ENCODE measurements at regions not wholly inside any gene's neighbourhood (a gene's known extent, or its start where the extent isn't known, plus 50 kb on each side); places are given as distances from the start of the nearest gene placed in this dataset.

DNA sequence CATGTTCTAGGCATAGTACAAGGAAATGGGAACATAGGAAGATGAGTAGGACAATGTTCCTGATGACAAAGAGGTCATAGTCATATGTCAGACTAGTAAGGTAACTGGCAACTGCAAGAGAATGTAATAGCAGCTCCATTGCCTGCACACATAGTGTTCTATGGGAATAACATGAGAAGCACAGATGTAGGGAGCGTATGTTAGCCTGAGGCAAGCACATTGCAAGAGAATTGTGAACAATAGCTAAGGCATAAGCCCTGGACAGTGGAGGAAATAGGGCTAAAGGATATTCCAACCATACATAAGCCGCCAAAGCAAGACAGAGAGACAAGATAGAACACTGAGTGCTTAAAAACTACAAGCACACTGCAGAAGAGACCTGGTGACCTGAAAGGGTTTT lies 1017.0 kb upstream of the TENM4 start:
- no peak for DNase-seq

- no peak for DNase-seq
Observed at GRCh38 chr11:80455818-80456217, 1015.0 kb upstream of the TENM4 start.

- no peak for DNase-seq
Observed at GRCh38 chr11:80451105-80451504, 1010.3 kb upstream of the TENM4 start.

DNA sequence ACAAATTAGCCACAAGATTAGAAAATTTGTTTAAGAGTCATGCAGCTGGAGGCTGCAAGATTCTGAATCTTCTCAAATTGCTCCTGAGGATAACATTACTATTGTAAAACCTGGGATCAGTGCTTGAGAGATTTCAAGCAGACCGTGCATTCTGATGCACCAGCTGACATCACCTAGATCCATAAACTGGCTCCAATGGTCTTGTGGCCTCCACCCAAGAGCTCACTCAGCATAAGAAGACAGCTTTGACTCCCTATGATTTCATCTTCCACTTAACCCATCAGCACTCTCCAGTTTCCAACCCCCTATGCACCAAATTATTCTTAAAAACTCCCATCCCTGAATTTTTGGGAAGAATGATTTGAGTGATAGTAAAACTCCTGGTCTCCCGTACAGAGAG lies 1007.9 kb upstream of the TENM4 start:
- no peak for DNase-seq

DNA sequence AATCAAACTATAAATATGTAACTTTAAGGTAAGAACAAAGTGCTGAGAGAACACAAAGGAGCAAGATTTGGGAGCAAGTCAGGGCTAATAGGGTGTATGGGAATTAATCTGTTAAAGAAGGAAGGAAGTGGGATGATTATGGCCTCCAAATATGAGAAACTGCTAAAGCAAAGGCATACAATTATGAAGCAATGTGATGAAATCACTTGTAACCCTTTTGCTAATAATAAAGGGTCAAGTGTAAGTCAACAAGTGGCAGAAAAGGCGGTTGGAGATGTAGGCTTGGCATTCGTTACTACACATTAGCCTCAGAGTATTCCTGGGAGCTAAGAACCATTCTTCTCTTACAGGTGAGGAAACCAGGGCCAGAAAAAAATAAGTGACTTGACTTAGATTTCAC lies 1002.3 kb upstream of the TENM4 start:
- DNase-seq: no peak

DNA sequence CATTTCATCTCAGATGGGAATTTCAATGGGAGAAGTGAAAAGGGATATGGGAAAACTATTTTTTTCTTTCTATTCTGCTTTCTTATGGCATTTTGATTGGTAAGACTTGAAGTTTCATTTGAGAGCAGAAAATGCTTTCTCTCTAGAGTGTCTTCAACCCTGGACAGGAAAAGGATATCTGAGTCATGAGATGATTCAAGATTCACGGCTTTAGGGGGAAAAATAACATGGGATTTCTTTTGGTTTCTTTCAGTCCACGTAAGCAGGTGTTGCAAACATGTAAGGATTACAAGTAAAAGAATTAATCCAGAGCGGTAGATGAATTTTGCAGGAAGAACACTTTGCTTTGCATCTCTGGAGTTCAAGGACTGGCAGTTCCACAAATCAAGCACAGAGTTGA lies 1001.0 kb upstream of the TENM4 start:
- DNase-seq: no peak

DNA sequence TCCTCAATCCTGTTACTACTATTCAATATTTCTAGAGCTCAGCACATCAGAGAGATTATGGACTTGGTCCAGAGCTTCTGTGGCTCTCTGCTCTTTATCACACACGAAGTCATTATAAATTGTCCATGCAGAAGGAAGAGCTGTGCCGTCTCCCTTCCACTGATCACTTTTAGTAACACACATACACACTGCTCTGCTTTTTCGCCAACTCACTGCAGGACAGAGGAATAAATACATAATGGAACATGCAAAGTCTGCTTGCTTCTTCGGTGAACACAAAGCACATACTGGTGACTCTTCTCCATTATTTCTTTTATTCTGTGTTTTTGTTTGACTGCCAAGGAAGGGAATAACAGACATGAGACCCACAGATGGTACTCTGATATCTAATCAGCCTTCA lies 1000.0 kb upstream of the TENM4 start:
- DNase-seq: no peak

DNA sequence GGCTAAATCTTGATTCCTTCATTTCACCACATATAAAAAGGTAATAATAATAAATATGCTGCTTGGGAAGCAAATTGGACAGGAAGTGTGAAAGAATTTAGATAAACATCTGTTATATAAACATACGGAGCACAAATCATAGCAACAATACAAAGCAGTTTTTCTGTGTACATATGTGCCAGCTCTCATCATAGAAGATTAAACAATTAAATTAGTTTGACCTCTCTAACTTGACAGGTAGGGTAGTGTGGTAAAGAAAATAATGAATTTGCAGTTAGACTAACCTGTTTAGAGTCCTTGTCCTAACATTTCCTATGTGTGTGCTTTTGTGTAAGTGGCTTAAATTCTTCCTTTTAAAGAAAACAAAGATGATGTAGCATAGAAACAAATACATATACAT lies 995.7 kb upstream of the TENM4 start:
- DNase-seq: no peak

- DNase-seq: no peak
Observed at GRCh38 chr11:80435345-80435744, 994.5 kb upstream of the TENM4 start.

- no peak for DNase-seq
Observed at GRCh38 chr11:80432057-80432456, 991.2 kb upstream of the TENM4 start.

DNA sequence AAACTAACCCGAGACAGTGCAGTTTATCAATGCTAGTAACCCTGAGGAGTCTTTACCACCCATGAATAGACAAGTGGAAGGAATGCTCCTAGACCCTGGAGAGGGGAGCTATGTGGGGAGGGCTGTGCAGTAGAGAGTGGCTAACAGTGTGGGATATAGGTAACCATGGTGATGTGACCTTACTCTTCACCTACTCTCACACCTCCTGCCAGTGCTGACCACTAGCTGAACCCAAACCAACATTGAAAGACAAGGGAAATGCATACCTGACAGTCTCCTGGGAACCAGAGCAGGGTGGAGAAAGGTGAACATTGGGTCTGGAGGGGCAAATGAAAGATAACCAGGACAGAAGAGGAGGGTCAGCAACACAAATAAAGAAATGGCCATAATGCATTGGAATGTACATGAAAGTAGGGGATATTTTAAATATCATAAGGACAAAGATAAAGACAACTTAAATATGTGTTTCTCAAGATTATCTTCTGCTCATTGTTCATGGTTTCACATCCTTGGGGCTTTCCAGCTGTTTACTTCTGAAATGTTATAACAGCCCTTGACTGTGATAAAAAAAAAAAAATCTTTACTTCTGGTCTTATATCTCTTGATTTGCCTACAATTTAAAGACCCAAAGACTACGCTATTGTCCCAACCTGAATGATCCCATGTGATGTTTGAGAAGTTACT lies 983.3 kb upstream of the TENM4 start:
- no peak for DNase-seq

DNA sequence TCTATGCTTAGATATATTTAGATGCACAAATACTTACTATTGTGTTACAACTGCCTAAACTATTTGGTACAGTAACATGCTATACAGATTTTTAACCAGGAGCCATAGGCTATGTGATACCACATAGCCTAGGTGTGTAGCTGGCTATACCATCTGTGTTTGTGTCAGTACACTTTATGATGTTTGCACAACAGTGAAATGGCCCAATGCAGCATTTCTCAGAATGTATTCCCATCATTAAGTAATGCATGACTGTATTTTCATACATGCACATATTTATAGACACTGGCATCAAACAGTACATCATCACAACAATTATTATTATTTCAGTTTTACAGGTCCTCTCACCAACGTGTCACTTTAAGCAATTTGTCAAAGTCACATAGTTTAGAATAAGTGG lies 979.5 kb upstream of the TENM4 start:
- DNase-seq: no peak

GRCh38 chr11:80417681-80418080 lies 976.9 kb upstream of the TENM4 start:
- DNase-seq: no peak

DNA sequence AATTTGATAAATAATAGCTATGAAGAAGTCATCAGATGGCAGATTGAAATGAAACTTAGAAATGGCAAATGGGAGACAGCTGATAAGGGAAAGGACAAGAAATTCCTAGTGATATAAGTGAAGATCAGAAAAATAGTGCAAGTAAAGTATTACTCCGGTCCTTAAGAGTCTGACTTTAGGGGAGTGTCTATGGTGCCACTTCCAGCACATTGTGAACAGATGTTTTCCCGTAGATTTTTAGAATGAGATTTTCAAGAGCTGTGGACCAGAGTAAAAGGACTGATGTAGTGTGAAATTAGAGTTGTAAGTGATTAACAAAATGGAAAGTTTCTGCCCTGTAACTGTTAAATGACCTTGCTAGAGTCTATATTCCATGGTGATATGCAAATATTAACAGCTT lies 974.8 kb upstream of the TENM4 start:
- DNase-seq: no peak

DNA sequence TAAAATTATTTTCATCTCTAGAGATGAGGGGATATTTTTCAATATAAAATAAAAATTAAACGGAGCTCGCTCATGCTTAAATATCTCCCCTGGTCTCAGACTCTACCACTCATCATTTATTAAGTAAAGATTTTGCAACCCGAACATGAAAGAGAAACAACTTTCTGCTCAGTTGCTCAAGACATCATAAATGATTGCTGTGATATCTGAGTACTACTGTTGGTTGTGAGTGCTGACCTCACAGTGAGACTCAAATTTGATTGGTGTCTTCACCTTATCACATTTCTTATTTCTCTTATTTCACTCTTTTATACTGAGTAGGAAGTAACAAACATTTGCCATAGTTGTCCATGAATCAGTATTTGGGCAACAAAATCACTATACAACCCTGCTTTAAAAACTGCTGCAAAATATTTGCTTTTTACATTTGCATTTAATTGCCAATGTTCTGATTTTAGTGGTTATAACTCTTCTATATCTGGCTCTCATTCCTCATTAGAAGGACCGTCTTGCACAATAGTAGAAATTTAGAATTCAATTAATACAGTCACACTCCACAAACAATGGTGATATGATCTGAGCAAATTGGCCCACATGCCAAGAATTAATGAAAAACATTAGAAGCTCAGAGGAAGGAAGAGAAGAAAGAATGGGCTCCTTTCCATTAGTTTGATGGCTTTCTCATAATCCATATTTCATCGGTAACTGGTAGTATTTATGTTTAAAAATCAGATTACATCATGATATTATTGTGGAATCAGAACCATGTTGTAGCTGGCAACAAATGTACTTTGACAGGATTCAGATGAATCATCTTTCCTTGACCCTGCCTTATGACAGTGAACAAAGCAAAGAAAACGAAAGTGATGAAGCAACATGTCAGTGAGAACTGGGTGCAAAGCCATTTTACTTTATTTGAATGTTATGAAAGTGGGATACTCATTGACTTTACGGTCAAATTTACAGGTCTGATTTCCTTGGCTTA lies 973.6 kb upstream of the TENM4 start:
- no peak for DNase-seq

DNA sequence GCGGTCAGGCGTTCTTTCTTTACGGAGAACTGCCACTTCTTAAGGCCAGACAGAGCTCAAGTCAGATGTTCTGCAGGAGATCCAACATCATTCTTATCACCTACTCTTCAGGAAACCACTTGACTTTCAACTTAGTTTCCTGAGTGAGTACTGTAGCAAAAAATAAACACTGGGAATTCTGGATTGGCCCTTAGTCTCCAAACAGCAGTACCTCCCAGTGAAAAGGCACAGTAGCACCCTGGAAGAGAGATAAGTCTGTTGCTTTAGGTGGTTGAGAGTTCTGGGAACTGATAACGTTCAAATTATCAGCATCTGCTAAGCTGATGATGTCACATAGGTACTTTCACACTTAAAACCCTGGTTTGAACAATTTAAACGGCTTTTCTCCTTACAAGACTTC lies 971.8 kb upstream of the TENM4 start:
- no peak for DNase-seq

- DNase-seq: no peak
Observed at GRCh38 chr11:80393210-80393609, 952.4 kb upstream of the TENM4 start.

DNA sequence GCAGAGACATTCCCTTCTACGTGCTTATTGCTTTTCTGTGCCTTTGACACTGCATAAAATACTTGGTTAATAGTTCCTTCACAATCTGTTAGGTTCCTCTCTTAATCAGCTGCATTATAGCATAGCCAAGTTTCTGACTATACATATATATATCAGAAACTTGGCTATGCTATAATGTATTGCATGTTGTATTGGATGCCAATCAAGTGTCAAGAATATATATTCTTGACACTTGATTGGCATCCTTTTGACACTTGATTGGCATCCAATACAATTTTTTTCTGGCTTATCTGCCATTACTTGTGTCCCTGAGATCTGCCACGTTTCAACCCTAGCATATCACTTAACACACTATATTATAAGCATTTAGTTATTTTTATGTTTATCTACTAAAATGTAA lies 949.7 kb upstream of the TENM4 start:
- DNase-seq: no peak

GRCh38 chr11:80388536-80388935 lies 947.7 kb upstream of the TENM4 start:
- no peak for DNase-seq

GRCh38 chr11:80388130-80388529 lies 947.3 kb upstream of the TENM4 start:
- DNase-seq: no peak

DNA sequence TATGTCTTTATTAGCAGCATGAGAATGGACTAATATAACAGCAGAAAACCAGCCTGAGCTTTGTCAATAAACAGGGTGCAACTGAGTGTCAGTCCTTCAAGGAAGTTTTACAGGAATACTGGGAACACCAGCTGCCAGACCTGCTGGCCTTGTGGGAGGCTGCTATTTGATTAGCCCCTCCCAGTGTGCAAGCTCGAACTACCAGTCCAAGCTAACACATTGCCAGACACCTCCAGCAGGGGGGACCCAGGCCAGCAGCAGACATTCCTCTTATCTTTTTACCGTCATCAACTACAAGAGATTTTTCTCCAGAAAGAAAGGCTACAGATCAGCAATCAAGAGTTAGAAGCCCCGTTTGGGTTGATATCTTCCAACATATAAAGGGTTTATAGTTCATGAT lies 942.8 kb upstream of the TENM4 start:
- DNase-seq: no peak

- DNase-seq: no peak
Observed at GRCh38 chr11:80379620-80380278, 938.9 kb upstream of the TENM4 start.

DNA sequence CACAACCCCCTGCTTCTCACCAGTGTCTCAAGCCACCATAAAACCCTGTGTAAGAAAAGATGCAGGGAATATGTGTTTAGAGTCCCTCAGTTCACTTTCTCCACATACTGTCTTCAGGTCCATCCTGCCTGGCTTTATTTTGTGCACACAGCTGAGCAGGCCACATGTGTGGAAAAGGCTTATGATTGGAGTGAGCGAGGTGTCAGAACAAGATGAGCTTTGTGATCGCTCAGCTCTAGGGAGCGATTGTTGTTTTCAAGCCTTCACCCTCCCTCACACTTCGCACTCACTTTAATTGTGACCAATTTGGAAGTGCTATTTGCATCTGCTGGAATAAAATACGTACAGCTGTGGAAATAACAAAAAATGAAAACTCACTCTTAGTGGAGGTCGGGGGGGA lies 931.1 kb upstream of the TENM4 start:
- no peak for DNase-seq

DNA sequence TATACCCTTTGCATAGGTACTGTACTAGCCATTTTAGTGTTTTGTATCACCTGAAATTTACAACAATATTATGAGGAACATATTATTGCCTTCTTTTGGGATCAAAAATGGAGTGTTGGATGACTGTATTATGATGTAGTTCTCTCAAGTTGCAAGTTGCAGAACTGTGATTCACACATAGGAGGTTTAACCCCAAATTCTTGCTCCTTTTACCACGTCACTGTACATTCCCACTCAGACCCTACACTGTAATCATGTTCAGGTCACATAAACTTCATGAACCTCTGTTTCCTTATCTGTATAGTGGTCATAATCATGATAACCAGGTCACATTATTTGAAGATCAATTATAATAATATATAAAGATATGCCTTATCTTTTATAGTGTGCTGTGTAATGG lies 925.1 kb upstream of the TENM4 start:
- DNase-seq: no peak

Data from activated CD4-positive, alpha-beta T cell treated with anti-CD3 and anti-CD28 coated beads, Interleukin-2, amount 50 U/mL, for 1 hour (primary cell).